ENCODE measurements at regions not wholly inside any gene's neighbourhood (a gene's known extent, or its start where the extent isn't known, plus 50 kb on each side); places are given as distances from the start of the nearest gene placed in this dataset.
"Not testable (repeated sequence)": the region's sequence is repeated elsewhere in the genome, so short reads cannot be mapped to it uniquely, and the experiment has no call there.

GRCh38 chr1:76700200-76700599 lies 167.1 kb upstream of the ST6GALNAC5 start:
- TF ChIP-seq EZH2 (IDR thresholded peaks at IDR 0.05; ENCODE audit: low read depth); CTCF (conservative IDR thresholded peaks at IDR 0.05): not testable (repeated sequence)

All from PC-9 (cell line).